Activated CD8-positive, alpha-beta memory T cell treated with anti-CD3 and anti-CD28 coated beads, Interleukin-2, amount 50 U/mL, for 48 hours (primary cell): ENCODE measurements at regions not wholly inside any gene's neighbourhood (a gene's known extent, or its start where the extent isn't known, plus 50 kb on each side); places are given as distances from the start of the nearest gene placed in this dataset.

Experiments
- DNase-seq: peaks from one replicate; pipeline ENCODE4 v3.0.0-alpha.2; 2020

- DNase-seq, result no peak
These were observed 99.9 kb upstream of the ZNF516 start for GRCh38 chr18:76594966-76595365.

- DNase-seq, result no peak
These were observed 98.8 kb upstream of the ZNF516 start for GRCh38 chr18:76593843-76594242.

- DNase-seq, result no peak
These were observed 97.9 kb upstream of the ZNF516 start for GRCh38 chr18:76592981-76593381.

GRCh38 chr18:76592096-76592495 is 97.1 kb upstream of the ZNF516 start:
- no peak for DNase-seq

GRCh38 chr18:76589866-76590265 is 94.8 kb upstream of the ZNF516 start:
- DNase-seq, result no peak

- no peak for DNase-seq
These were observed 94.3 kb upstream of the ZNF516 start for GRCh38 chr18:76589316-76589715.

- DNase-seq, result no peak
These were observed 93.7 kb upstream of the ZNF516 start for GRCh38 chr18:76588601-76589226.

- no peak for DNase-seq
These were observed 92.8 kb upstream of the ZNF516 start for GRCh38 chr18:76587879-76588271.

GRCh38 chr18:76587147-76587878 is 92.3 kb upstream of the ZNF516 start:
- no peak for DNase-seq

GRCh38 chr18:76584414-76585310 is 89.6 kb upstream of the ZNF516 start:
- DNase-seq, result no peak

- no peak for DNase-seq
These were observed 86.2 kb upstream of the ZNF516 start for GRCh38 chr18:76581261-76581660.

GRCh38 chr18:76580288-76580962 is 85.4 kb upstream of the ZNF516 start:
- no peak for DNase-seq

- no peak for DNase-seq
These were observed 84.3 kb upstream of the ZNF516 start for GRCh38 chr18:76579301-76579695.

GRCh38 chr18:76578571-76579300 is 83.7 kb upstream of the ZNF516 start:
- DNase-seq, result no peak

- DNase-seq, result no peak
These were observed 78.4 kb upstream of the ZNF516 start for GRCh38 chr18:76573325-76574025.

GRCh38 chr18:76572518-76573247 is 77.6 kb upstream of the ZNF516 start:
- no peak for DNase-seq

GRCh38 chr18:76571689-76572088 is 76.6 kb upstream of the ZNF516 start:
- DNase-seq, result no peak

- no peak for DNase-seq
These were observed 75.8 kb upstream of the ZNF516 start for GRCh38 chr18:76570856-76571255.

GRCh38 chr18:76569644-76570419 is 74.8 kb upstream of the ZNF516 start:
- no peak for DNase-seq

- DNase-seq, result no peak
These were observed 73.7 kb upstream of the ZNF516 start for GRCh38 chr18:76568731-76569130.
